H9 (cell line): ENCODE measurements at regions not wholly inside any gene's neighbourhood (a gene's known extent, or its start where the extent isn't known, plus 50 kb on each side); places are given as distances from the start of the nearest gene placed in this dataset.

Experiments used
- DNase-seq: peaks from one replicate; pipeline ENCODE4 v3.0.0-alpha.2; 2017
- H2AFZ ChIP-seq: one replicate; pipeline ENCODE4 v1.6.1; 2013; ENCODE audit warnings: mild to moderate bottlenecking, low read length, control low read depth, moderate library complexity
- H2AK5ac ChIP-seq: 2 replicates; pipeline ENCODE4 v1.6.1; 2013; ENCODE audit warnings: low read length, control low read depth, mixed read lengths; ENCODE audit not compliant: insufficient read length
- H2BK120ac ChIP-seq: one replicate; pipeline ENCODE4 v1.6.1; 2013; ENCODE audit warnings: low read depth, mild to moderate bottlenecking, low read length, control low read depth, inconsistent platforms; ENCODE audit not compliant: poor library complexity, severe bottlenecking
- H2BK12ac ChIP-seq: 2 replicates; pipeline ENCODE4 v1.6.1; 2013; ENCODE audit warnings: low read length, control low read depth, mixed read lengths, low read depth; ENCODE audit not compliant: insufficient read length
- H2BK15ac ChIP-seq: 2 replicates; pipeline ENCODE4 v1.6.1; 2013; ENCODE audit warnings: low read depth, low read length, control low read depth
- H2BK20ac ChIP-seq: one replicate; pipeline ENCODE4 v1.6.1; 2013; ENCODE audit warnings: low read depth, mild to moderate bottlenecking, low read length, control low read depth, inconsistent platforms; ENCODE audit not compliant: poor library complexity, severe bottlenecking
- H2BK5ac ChIP-seq: 2 replicates; pipeline ENCODE4 v1.6.1; 2013; ENCODE audit warnings: low read length, control low read depth, mixed read lengths; ENCODE audit not compliant: insufficient read length
- H3K14ac ChIP-seq: 2 replicates; pipeline ENCODE4 v1.6.1; 2013; ENCODE audit warnings: low read length, control low read depth; ENCODE audit not compliant: insufficient read depth
- H3K18ac ChIP-seq: 2 replicates; pipeline ENCODE4 v1.6.1; 2013; ENCODE audit warnings: low read depth, mild to moderate bottlenecking, mixed read lengths, low read length, control low read depth; ENCODE audit not compliant: insufficient read length
- H3K23ac ChIP-seq: 2 replicates; pipeline ENCODE4 v1.6.1; 2013; ENCODE audit warnings: low read length, control low read depth, mixed read lengths, low read depth; ENCODE audit not compliant: insufficient read length
- H3K23me2 ChIP-seq: 2 replicates; pipeline ENCODE4 v1.6.1; 2013; ENCODE audit warnings: low read depth, mild to moderate bottlenecking, mixed read lengths, low read length, control low read depth; ENCODE audit not compliant: insufficient read length, poor library complexity, severe bottlenecking
- H3K27ac ChIP-seq: 2 replicates; pipeline ENCODE4 v1.5.1; 2013; ENCODE audit warnings: low read length, control low read depth, mixed read lengths, low read depth; ENCODE audit not compliant: insufficient read length
- H3K27me3 ChIP-seq: 2 replicates; pipeline ENCODE4 v1.6.1; 2013; ENCODE audit warnings: low read length, control low read depth, inconsistent platforms; ENCODE audit not compliant: insufficient read depth
- H3K4ac ChIP-seq: 2 replicates; pipeline ENCODE4 v1.6.1; 2013; ENCODE audit warnings: low read depth, mild to moderate bottlenecking, control low read depth, inconsistent platforms, low read length, moderate library complexity
- H3K4me1 ChIP-seq: 2 replicates; pipeline ENCODE4 v1.6.1; 2013; ENCODE audit warnings: low read length, control low read depth, inconsistent platforms; ENCODE audit not compliant: insufficient read depth
- H3K4me2 ChIP-seq: 2 replicates; pipeline ENCODE4 v1.6.1; 2013; ENCODE audit warnings: low read length, control low read depth, mixed read lengths; ENCODE audit not compliant: insufficient read length, insufficient read depth
- H3K56ac ChIP-seq: 2 replicates; pipeline ENCODE4 v1.6.1; 2013; ENCODE audit warnings: low read depth, mild to moderate bottlenecking, mixed read lengths, low read length, control low read depth; ENCODE audit not compliant: insufficient read length
- H3K79me1 ChIP-seq: 2 replicates; pipeline ENCODE4 v1.6.1; 2013; ENCODE audit warnings: low read depth, mild to moderate bottlenecking, moderate library complexity, low read length, control low read depth, inconsistent platforms; ENCODE audit not compliant: insufficient read depth, poor library complexity, severe bottlenecking
- H3K79me2 ChIP-seq: 2 replicates; pipeline ENCODE4 v1.6.1; 2013; ENCODE audit warnings: low read length, control low read depth, inconsistent platforms; ENCODE audit not compliant: insufficient read depth
- H3K9ac ChIP-seq: 2 replicates; pipeline ENCODE4 v1.6.1; 2013; ENCODE audit warnings: low read length, control low read depth, mixed read lengths; ENCODE audit not compliant: insufficient read length; ENCODE audit errors: extremely low read depth
- H3K9me3 ChIP-seq: one replicate; pipeline ENCODE4 v1.6.1; 2013; ENCODE audit warnings: low read depth, low read length, inconsistent platforms; ENCODE audit not compliant: control insufficient read depth
- H3T11ph ChIP-seq: one replicate; pipeline ENCODE4 v1.6.1; 2013; ENCODE audit warnings: mild to moderate bottlenecking, low read length, control low read depth, inconsistent platforms
- H4K20me1 ChIP-seq: one replicate; pipeline ENCODE4 v1.6.1; 2013; ENCODE audit not compliant: control insufficient read depth, insufficient read length, insufficient read depth
- H4K5ac ChIP-seq: 2 replicates; pipeline ENCODE4 v1.6.1; 2013; ENCODE audit warnings: low read depth, mild to moderate bottlenecking, mixed read lengths, low read length, control low read depth; ENCODE audit not compliant: insufficient read length
- H4K8ac ChIP-seq: replicated peaks from 2 replicates; pipeline ENCODE4 v1.6.1; 2013; ENCODE audit warnings: low read length, control low read depth, mixed read lengths, low read depth; ENCODE audit not compliant: insufficient read length
- H4K91ac ChIP-seq: 2 replicates; pipeline ENCODE4 v1.6.1; 2013; ENCODE audit warnings: low read depth, mild to moderate bottlenecking, moderate library complexity, mixed read lengths, low read length, control low read depth; ENCODE audit not compliant: insufficient read length
- H3K27ac Mint-ChIP-seq, 3 experiments: 2 replicates in 2 of 3; 3 replicates in 1 of 3; pipeline ENCODE4 v1.8.0; 2020 to 2021; ENCODE audit warnings: mixed read lengths in 3 of 3, mild to moderate bottlenecking in 1 of 3, moderate library complexity in 1 of 3
- H3K27me3 Mint-ChIP-seq: 2 replicates; pipeline ENCODE4 v1.8.0; 2021; ENCODE audit warnings: low read depth, mild to moderate bottlenecking, moderate library complexity, mixed read lengths
- H3K36me3 Mint-ChIP-seq, 3 experiments: 2 replicates in 2 of 3; 3 replicates in 1 of 3; pipeline ENCODE4 v1.8.0; 2020 to 2021; ENCODE audit warnings: low read depth in 3 of 3, mixed read lengths in 3 of 3; ENCODE audit not compliant: insufficient read depth in 1 of 3
- H3K4me1 Mint-ChIP-seq, 2 experiments: 2 replicates each; pipeline ENCODE4 v1.8.0; 2020; ENCODE audit warnings: mixed read lengths in 2 of 2
- H3K4me3 Mint-ChIP-seq, 2 experiments: 2 replicates in 1 of 2; 3 replicates in 1 of 2; pipeline ENCODE4 v1.8.0; 2020 to 2021; ENCODE audit warnings: mild to moderate bottlenecking in 2 of 2, mixed read lengths in 2 of 2, moderate library complexity in 1 of 2
- H3K9me3 Mint-ChIP-seq, 2 experiments: 2 replicates in 1 of 2; 3 replicates in 1 of 2; pipeline ENCODE4 v1.8.0; 2020; ENCODE audit warnings: mild to moderate bottlenecking in 2 of 2, mixed read lengths in 2 of 2, moderate library complexity in 1 of 2
- CTCF ChIP-seq: fragments of 200-600 bp; sonication (generic); conservative IDR thresholded peaks from 3 replicates; pipeline ENCODE4 v1.8.0; 2021; ENCODE audit warnings: antibody characterized with exemption, mild to moderate bottlenecking
- WGBS: extraction: QIAGEN DNeasy Blood & Tissue Kit; methylation state at CpG from one replicate; pipeline ENCODE4 v1.1.7; 2013; ENCODE audit warnings: missing lambda C conversion rate, low lambda C conversion rate, mixed read lengths; ENCODE audit not compliant: insufficient read length; ENCODE audit errors: extremely low coverage; 5-methylcytosine and 5-hydroxymethylcytosine counted together

- Histone ChIP-seq H3K23ac (no peak overlapping the region), H3K79me1 (no peaks in the 10 kb centered on the region), H3K79me2 (no peaks in the 10 kb centered on the region), H3K18ac (no peak overlapping the region), H2AFZ (no peak overlapping the region), H3K9ac (no peak overlapping the region), H3K4me2 (peak overlapping the region; percentile 50), H3K27ac (no peak overlapping the region), H2AK5ac (no peak overlapping the region), H3K9me3 (no peaks in the 10 kb centered on the region), H3K4ac (no peak overlapping the region), H3K4me1 (peaks cover 6% of the 10 kb centered on the region; the same call in 1 of the 2 replicates), H3K27me3 (peaks cover 8% of the 10 kb centered on the region; the same call in 1 of the 2 replicates), H3T11ph (no peak overlapping the region), H2BK5ac (no peak overlapping the region), H3K56ac (no peak overlapping the region), H3K23me2 (no peaks in the 10 kb centered on the region), H2BK12ac (no peak overlapping the region), H4K91ac (no peak overlapping the region), H4K8ac (no peak overlapping the region), H2BK15ac (no peak overlapping the region), H4K5ac (no peak overlapping the region), H2BK120ac (no peak overlapping the region), H4K20me1 (no peaks in the 10 kb centered on the region), H2BK20ac (no peak overlapping the region), H3K14ac (no peak overlapping the region)
- Mint-ChIP-seq H3K27me3 (peaks cover 38% of the 10 kb centered on the region), H3K4me3 (no peak overlapping the region), H3K36me3 (no peaks in the 10 kb centered on the region), H3K27ac (no peak overlapping the region; a peak in 1 of 7 replicates), H3K9me3 (no peaks in the 10 kb centered on the region), H3K4me1 (peaks cover 32 to 45% of the 10 kb centered on the region in 2 experiments)
- no peak for TF ChIP-seq CTCF
- WGBS = no CpG with 5 or more reads among the region's 11 CpGs
- peak; percentile 64 for DNase-seq
Measured at GRCh38 chr5:141753971-141754713, 72.1 kb upstream of the ARAP3 start.
